B cell (primary cell): ENCODE measurements at regions not wholly inside any gene's neighbourhood (a gene's known extent, or its start where the extent isn't known, plus 50 kb on each side); places are given as distances from the start of the nearest gene placed in this dataset.

Experiments used
- EZH2 ChIP-seq: IDR thresholded peaks from 2 replicates; pipeline ENCODE4 v1.6.1; 2012; ENCODE audit warnings: borderline replicate concordance, low read depth, mild to moderate bottlenecking, moderate library complexity, low read length; ENCODE audit not compliant: insufficient read depth, poor library complexity, severe bottlenecking
- TF ChIP-seq, protein P1 (sequence below): fragments of 200-600 bp; IDR thresholded peaks from one replicate; pipeline ENCODE4 v1.8.0; 2022; ENCODE audit warnings: antibody characterized with exemption, mild to moderate bottlenecking

DNA sequence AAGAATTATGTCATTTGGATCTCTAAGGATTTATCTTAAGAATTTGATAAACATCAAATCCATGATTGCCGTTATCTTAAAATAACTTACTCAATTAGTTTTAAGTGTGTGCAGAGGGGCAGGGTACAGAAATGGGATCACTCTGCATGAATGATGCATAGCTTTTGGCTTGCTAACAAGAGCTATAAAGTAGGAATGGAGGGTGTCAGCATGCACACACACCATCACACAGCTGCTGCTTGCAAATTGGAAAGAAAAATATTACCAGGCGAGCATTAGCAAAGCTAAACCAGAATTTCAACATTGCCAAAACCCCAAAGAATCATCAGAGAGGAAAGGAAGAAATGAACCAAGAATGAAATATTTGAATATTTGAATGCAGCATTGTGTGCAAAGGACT lies 580.6 kb downstream of the LMO7 start:
- TF ChIP-seq, protein P1, sequence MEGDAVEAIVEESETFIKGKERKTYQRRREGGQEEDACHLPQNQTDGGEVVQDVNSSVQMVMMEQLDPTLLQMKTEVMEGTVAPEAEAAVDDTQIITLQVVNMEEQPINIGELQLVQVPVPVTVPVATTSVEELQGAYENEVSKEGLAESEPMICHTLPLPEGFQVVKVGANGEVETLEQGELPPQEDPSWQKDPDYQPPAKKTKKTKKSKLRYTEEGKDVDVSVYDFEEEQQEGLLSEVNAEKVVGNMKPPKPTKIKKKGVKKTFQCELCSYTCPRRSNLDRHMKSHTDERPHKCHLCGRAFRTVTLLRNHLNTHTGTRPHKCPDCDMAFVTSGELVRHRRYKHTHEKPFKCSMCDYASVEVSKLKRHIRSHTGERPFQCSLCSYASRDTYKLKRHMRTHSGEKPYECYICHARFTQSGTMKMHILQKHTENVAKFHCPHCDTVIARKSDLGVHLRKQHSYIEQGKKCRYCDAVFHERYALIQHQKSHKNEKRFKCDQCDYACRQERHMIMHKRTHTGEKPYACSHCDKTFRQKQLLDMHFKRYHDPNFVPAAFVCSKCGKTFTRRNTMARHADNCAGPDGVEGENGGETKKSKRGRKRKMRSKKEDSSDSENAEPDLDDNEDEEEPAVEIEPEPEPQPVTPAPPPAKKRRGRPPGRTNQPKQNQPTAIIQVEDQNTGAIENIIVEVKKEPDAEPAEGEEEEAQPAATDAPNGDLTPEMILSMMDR = no peak
- no peak for TF ChIP-seq EZH2
